Spleen (tissue), 11 donors: ENCODE measurements at regions not wholly inside any gene's neighbourhood (a gene's known extent, or its start where the extent isn't known, plus 50 kb on each side); places are given as distances from the start of the nearest gene placed in this dataset.
"Not testable (repeated sequence)": the region's sequence is repeated elsewhere in the genome, so short reads cannot be mapped to it uniquely, and the experiment has no call there.

Source experiments
- DNase-seq: peaks from one replicate; pipeline ENCODE4 v3.0.0-alpha.2; 2020
- H3K27ac ChIP-seq, 8 donors: fragments of 200-600 bp; sonication (generic) in 7 of 8; 1 replicate in 4 of 8; 2 replicates in 4 of 8; pipeline versions ENCODE4 v1.5.0 to v1.8.0; 2016 to 2021; ENCODE audit warnings: inconsistent platforms in 4 of 8, mild to moderate bottlenecking in 4 of 8, moderate library complexity in 1 of 8
- H3K27me3 ChIP-seq, 7 donors: fragments of 200-600 bp; sonication (generic) in 6 of 7; replicated peaks in 1 of 7; 1 replicate in 4 of 7; 2 replicates in 3 of 7; pipeline versions ENCODE4 v1.5.0 to v1.8.0; 2016 to 2021; ENCODE audit warnings: inconsistent platforms in 3 of 7, mild to moderate bottlenecking in 1 of 7
- H3K36me3 ChIP-seq, 6 donors: fragments of 200-600 bp; sonication (generic) in 5 of 6; 1 replicate in 4 of 6; 2 replicates in 2 of 6; pipeline versions ENCODE4 v1.5.0 to v1.8.0; 2016 to 2021; ENCODE audit warnings: inconsistent platforms in 2 of 6
- H3K4me1 ChIP-seq, 6 donors: fragments of 200-600 bp; sonication (generic) in 5 of 6; 1 replicate in 3 of 6; 2 replicates in 3 of 6; pipeline versions ENCODE4 v1.5.0 to v1.8.0; 2016 to 2021; ENCODE audit warnings: inconsistent platforms in 3 of 6
- H3K4me3 ChIP-seq, 8 donors: fragments of 200-600 bp; sonication (generic) in 7 of 8; 1 replicate in 4 of 8; 2 replicates in 4 of 8; pipeline versions ENCODE4 v1.5.0 to v1.8.0; 2016 to 2021; ENCODE audit warnings: inconsistent platforms in 4 of 8, mild to moderate bottlenecking in 4 of 8, moderate library complexity in 2 of 8
- H3K9me3 ChIP-seq, 8 donors: fragments of 200-600 bp; sonication (generic) in 7 of 8; 1 replicate in 4 of 8; 2 replicates in 4 of 8; pipeline versions ENCODE4 v1.5.0 to v1.8.0; 2016 to 2021; ENCODE audit warnings: inconsistent platforms in 4 of 8
- POLR2A ChIP-seq, 3 donors: fragments of 450-650 bp; IDR thresholded peaks; one replicate each; pipeline ENCODE4 v1.5.1; 2017; ENCODE audit warnings: antibody characterized with exemption in 3 of 3, mild to moderate bottlenecking in 1 of 3
- POLR2AphosphoS5 ChIP-seq, 3 donors: sonication (generic); formaldehyde crosslinking; IDR thresholded peaks; one replicate each; pipeline ENCODE4 v1.5.1; 2017; ENCODE audit warnings: antibody characterized with exemption in 3 of 3
- WGBS, 5 donors: extraction: QIAGEN DNeasy Blood & Tissue Kit in 3 of 5; methylation state at CpG; one replicate each; pipeline versions ENCODE4 v1.1.5 to v1.1.7; 2013 to 2018; 5-methylcytosine and 5-hydroxymethylcytosine counted together
- intact Hi-C: fragments of 100-400 bp; cut with DNase I; formaldehyde crosslinking; loops from one replicate; pipeline ENCODE4 v1.15.0; 2023; ENCODE audit warnings: low total_unique reads
- TF ChIP-seq, protein P1 (sequence below), 11 experiments: fragments of 200-600 bp in 7 of 11; fragments of 450-650 bp in 4 of 11; sonication (generic) in 4 of 11; IDR thresholded peaks in 8 of 11; conservative IDR thresholded peaks in 3 of 11; 1 replicate in 7 of 11; 2 replicates in 4 of 11; pipeline versions ENCODE4 v1.4.0 to v1.8.0; 2016 to 2021; ENCODE audit warnings: antibody characterized with exemption in 11 of 11, inconsistent platforms in 4 of 11, mild to moderate bottlenecking in 1 of 11
- donor health status: healthy with polysubstance abuse.
- donor health status: DM: no; HTN: no; CAD: no; lungs with moderate emphysema.
- donor health status: DM: no; HTN: no; CAD: no.
- donor health status: Bipolar disorder and iron deficiency.
- donor health status: healthy.
- donor health status: DM: no; HTN: no; CAD: no.
- donor health status: DM: yes; HTN: yes; CAD: no.

DNA sequence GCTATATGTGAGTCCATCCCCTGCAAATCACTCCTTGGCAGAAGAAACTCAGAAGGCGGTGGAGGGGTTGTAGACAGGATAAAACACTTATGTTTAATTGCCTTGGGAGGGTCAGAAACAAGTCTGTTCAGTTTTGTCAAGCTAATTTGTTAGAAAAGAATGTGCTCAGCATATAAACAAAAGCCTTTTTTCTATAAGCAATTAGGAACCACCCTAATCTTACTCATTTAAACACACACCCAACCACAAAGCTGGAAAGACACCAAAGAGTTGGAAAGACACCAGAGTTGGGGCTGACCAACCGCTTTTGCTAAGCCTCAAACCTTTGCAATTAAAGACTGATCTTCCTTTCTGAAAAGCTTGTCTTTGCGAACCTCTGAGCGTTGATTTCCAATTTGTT, 439.2 kb upstream of the ERCC4 start:
- 69 to 85% (median 78%) methylated on average over 4 of the region's 4 CpGs for WGBS, 5 donors

GRCh38 chr16:13483121-13483520, 436.8 kb upstream of the ERCC4 start:
- no peak for DNase-seq
- Histone ChIP-seq H3K9me3 (peaks cover 0 to 40% (median 11%) of the 10 kb centered on the region in 8 donors), H3K27ac (no peak overlapping the region), H3K27me3 (no peaks in the 10 kb centered on the region), H3K4me3 (no peak overlapping the region), H3K4me1 (no peaks in the 10 kb centered on the region), H3K36me3 (no peaks in the 10 kb centered on the region)
- TF ChIP-seq, protein P1, sequence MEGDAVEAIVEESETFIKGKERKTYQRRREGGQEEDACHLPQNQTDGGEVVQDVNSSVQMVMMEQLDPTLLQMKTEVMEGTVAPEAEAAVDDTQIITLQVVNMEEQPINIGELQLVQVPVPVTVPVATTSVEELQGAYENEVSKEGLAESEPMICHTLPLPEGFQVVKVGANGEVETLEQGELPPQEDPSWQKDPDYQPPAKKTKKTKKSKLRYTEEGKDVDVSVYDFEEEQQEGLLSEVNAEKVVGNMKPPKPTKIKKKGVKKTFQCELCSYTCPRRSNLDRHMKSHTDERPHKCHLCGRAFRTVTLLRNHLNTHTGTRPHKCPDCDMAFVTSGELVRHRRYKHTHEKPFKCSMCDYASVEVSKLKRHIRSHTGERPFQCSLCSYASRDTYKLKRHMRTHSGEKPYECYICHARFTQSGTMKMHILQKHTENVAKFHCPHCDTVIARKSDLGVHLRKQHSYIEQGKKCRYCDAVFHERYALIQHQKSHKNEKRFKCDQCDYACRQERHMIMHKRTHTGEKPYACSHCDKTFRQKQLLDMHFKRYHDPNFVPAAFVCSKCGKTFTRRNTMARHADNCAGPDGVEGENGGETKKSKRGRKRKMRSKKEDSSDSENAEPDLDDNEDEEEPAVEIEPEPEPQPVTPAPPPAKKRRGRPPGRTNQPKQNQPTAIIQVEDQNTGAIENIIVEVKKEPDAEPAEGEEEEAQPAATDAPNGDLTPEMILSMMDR (IDR thresholded peaks at IDR 0.05 in 8 of 11, conservative IDR thresholded peaks at IDR 0.05 in 3 of 11), result no peak
- TF ChIP-seq POLR2AphosphoS5 (IDR thresholded peaks at IDR 0.05) (no peak), POLR2A (IDR thresholded peaks at IDR 0.05) (no peak)
- WGBS, 5 donors, result 75 to 82% (median 81%) methylated on average over 3 of the region's 3 CpGs
- intact Hi-C loops, result no loop called here

More for the DNA sequence above, 439.2 kb upstream of the ERCC4 start:
- intact Hi-C loops, result no loop called here
- H3K4me1 ChIP-seq, result no peaks in the 10 kb centered on the region
- H3K9me3 ChIP-seq, result peaks cover 0 to 33% (median 9%) of the 10 kb centered on the region in 8 donors
- no peak overlapping the region for H3K4me3 ChIP-seq
- DNase-seq, result no peak
- H3K27ac ChIP-seq, result no peak overlapping the region
- TF ChIP-seq, protein P1 (IDR thresholded peaks at IDR 0.05 in 8 of 11, conservative IDR thresholded peaks at IDR 0.05 in 3 of 11), result no peak
- TF ChIP-seq POLR2AphosphoS5 (IDR thresholded peaks at IDR 0.05), result no peak
- H3K27me3 ChIP-seq, result no peaks in the 10 kb centered on the region
- H3K36me3 ChIP-seq, result no peaks in the 10 kb centered on the region

GRCh38 chr16:13489416-13489815, 430.5 kb upstream of the ERCC4 start:
- DNase-seq, result not testable (repeated sequence)

GRCh38 chr16:13492046-13492445, 427.9 kb upstream of the ERCC4 start:
- peaks cover 0 to 10% (median 0%) of the 10 kb centered on the region in 8 donors for H3K9me3 ChIP-seq
- no peaks in the 10 kb centered on the region for H3K4me1 ChIP-seq
- H3K4me3 ChIP-seq, result no peak overlapping the region
- WGBS, 5 donors, result 78 to 86% (median 83%) methylated on average over 4 of the region's 4 CpGs
- H3K27ac ChIP-seq, result no peak overlapping the region
- no peak for DNase-seq
- peaks cover 0 to 7% (median 0%) of the 10 kb centered on the region in 7 donors for H3K27me3 ChIP-seq
- TF ChIP-seq, protein P1 (IDR thresholded peaks at IDR 0.05 in 8 of 11, conservative IDR thresholded peaks at IDR 0.05 in 3 of 11), result no peak
- no peak for TF ChIP-seq POLR2AphosphoS5 (IDR thresholded peaks at IDR 0.05)
- TF ChIP-seq POLR2A (IDR thresholded peaks at IDR 0.05), result no peak
- intact Hi-C loops, result no loop called here
- H3K36me3 ChIP-seq, result no peaks in the 10 kb centered on the region

More at GRCh38 chr16:13489416-13489815, 430.5 kb upstream of the ERCC4 start:
- H3K27ac ChIP-seq, H3K4me3 ChIP-seq, H3K4me1 ChIP-seq, H3K27me3 ChIP-seq, H3K36me3 ChIP-seq, intact Hi-C loops: not testable (repeated sequence)
- peaks cover 0 to 32% (median 12%) of the 10 kb centered on the region in 8 donors for H3K9me3 ChIP-seq
- 81 to 95% (median 82%) methylated on average over 3 of the region's 3 CpGs for WGBS, 5 donors
